ENCODE measurements at regions not wholly inside any gene's neighbourhood (a gene's known extent, or its start where the extent isn't known, plus 50 kb on each side); places are given as distances from the start of the nearest gene placed in this dataset.

GRCh38 chr11:115884800-115885534 is 380.8 kb upstream of the CADM1 start:
- no peak for DNase-seq (ENCODE audit: low read depth)
- H3K4me3 ChIP-seq (ENCODE audit: low read depth, low read length), result no peak overlapping the region

- H3K4me3 ChIP-seq (ENCODE audit: low read depth, low read length), result no peak overlapping the region
- no peak for DNase-seq (ENCODE audit: low read depth)
Measured at GRCh38 chr11:115874843-115875242, 370.6 kb upstream of the CADM1 start.

GRCh38 chr11:115873813-115874212 is 369.6 kb upstream of the CADM1 start:
- H3K4me3 ChIP-seq (ENCODE audit: low read depth, low read length), result no peak overlapping the region
- DNase-seq (ENCODE audit: low read depth), result no peak

- no peak for DNase-seq (ENCODE audit: low read depth)
- H3K4me3 ChIP-seq (ENCODE audit: low read depth, low read length), result no peak overlapping the region
Measured at GRCh38 chr11:115872416-115872815, 368.2 kb upstream of the CADM1 start.

GRCh38 chr11:115871161-115871760 is 367.0 kb upstream of the CADM1 start:
- DNase-seq (ENCODE audit: low read depth), result no peak
- H3K4me3 ChIP-seq (ENCODE audit: low read depth, low read length), result no peak overlapping the region

- no peak for DNase-seq (ENCODE audit: low read depth)
- H3K4me3 ChIP-seq (ENCODE audit: low read depth, low read length), result no peak overlapping the region
Measured at GRCh38 chr11:115869780-115870431, 365.7 kb upstream of the CADM1 start.

- H3K4me3 ChIP-seq (ENCODE audit: low read depth, low read length), result no peak overlapping the region
- DNase-seq (ENCODE audit: low read depth), result no peak
Measured at GRCh38 chr11:115869131-115869530, 364.9 kb upstream of the CADM1 start.

GRCh38 chr11:115860246-115860645 is 356.0 kb upstream of the CADM1 start:
- DNase-seq (ENCODE audit: low read depth), result no peak
- no peak overlapping the region for H3K4me3 ChIP-seq (ENCODE audit: low read depth, low read length)

GRCh38 chr11:115848611-115849010 is 344.4 kb upstream of the CADM1 start:
- no peak overlapping the region for H3K4me3 ChIP-seq (ENCODE audit: low read depth, low read length)
- DNase-seq (ENCODE audit: low read depth), result no peak

GRCh38 chr11:115848080-115848479 is 343.9 kb upstream of the CADM1 start:
- DNase-seq (ENCODE audit: low read depth), result no peak
- H3K4me3 ChIP-seq (ENCODE audit: low read depth, low read length), result no peak overlapping the region

GRCh38 chr11:115845872-115846271 is 341.7 kb upstream of the CADM1 start:
- no peak overlapping the region for H3K4me3 ChIP-seq (ENCODE audit: low read depth, low read length)
- no peak for DNase-seq (ENCODE audit: low read depth)

- no peak for DNase-seq (ENCODE audit: low read depth)
- no peak overlapping the region for H3K4me3 ChIP-seq (ENCODE audit: low read depth, low read length)
Measured at GRCh38 chr11:115843685-115844084, 339.5 kb upstream of the CADM1 start.

GRCh38 chr11:115843111-115843510 is 338.9 kb upstream of the CADM1 start:
- no peak for DNase-seq (ENCODE audit: low read depth)

GRCh38 chr11:115820026-115820425 is 315.8 kb upstream of the CADM1 start:
- DNase-seq (ENCODE audit: low read depth), result no peak
- H3K4me3 ChIP-seq (ENCODE audit: low read depth, low read length), result no peak overlapping the region

More at GRCh38 chr11:115843111-115843510, 338.9 kb upstream of the CADM1 start:
- no peak overlapping the region for H3K4me3 ChIP-seq (ENCODE audit: low read depth, low read length)

- DNase-seq (ENCODE audit: low read depth), result no peak
- H3K4me3 ChIP-seq (ENCODE audit: low read depth, low read length), result no peak overlapping the region
Measured at GRCh38 chr11:115819014-115819413, 314.8 kb upstream of the CADM1 start.

- no peak overlapping the region for H3K4me3 ChIP-seq (ENCODE audit: low read depth, low read length)
- no peak for DNase-seq (ENCODE audit: low read depth)
Measured at GRCh38 chr11:115817844-115818468, 313.7 kb upstream of the CADM1 start.

- DNase-seq (ENCODE audit: low read depth), result no peak
- H3K4me3 ChIP-seq (ENCODE audit: low read depth, low read length), result no peak overlapping the region
Measured at GRCh38 chr11:115808351-115808940, 304.2 kb upstream of the CADM1 start.

GRCh38 chr11:115806056-115806455 is 301.8 kb upstream of the CADM1 start:
- H3K4me3 ChIP-seq (ENCODE audit: low read depth, low read length), result no peak overlapping the region
- DNase-seq (ENCODE audit: low read depth), result no peak

GRCh38 chr11:115803073-115803740 is 299.0 kb upstream of the CADM1 start:
- DNase-seq (ENCODE audit: low read depth), result no peak
- H3K4me3 ChIP-seq (ENCODE audit: low read depth, low read length), result no peak overlapping the region
